ENCODE measurements at regions not wholly inside any gene's neighbourhood (a gene's known extent, or its start where the extent isn't known, plus 50 kb on each side); places are given as distances from the start of the nearest gene placed in this dataset.

DNA sequence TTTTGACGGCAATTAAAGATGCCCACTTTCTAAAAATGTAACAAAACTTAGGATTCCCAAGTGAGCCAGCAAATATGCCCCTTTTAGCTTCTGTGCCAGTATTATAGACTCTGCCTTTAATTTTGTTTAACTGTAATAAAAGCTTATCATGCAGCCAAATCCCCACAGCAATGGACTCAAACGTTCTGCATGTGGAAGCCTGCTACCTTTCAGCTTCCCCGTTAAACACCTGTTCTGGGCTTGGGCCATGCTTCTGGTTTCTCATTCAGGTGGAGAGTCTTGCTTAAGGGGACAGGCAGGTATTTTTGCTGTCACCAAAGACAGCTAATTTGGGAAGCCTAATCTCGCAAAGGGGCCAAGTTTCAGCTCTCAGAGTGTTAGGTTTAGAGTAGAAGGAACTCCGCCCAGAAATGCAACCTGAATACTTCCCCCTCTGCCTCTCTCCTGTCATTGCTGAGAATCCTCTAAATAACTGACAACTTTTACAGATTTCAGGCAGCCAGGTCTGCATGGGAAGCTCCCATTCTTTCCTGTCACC lies 399.4 kb upstream of the ATP11B start (continued):
- TF ChIP-seq, protein P1, sequence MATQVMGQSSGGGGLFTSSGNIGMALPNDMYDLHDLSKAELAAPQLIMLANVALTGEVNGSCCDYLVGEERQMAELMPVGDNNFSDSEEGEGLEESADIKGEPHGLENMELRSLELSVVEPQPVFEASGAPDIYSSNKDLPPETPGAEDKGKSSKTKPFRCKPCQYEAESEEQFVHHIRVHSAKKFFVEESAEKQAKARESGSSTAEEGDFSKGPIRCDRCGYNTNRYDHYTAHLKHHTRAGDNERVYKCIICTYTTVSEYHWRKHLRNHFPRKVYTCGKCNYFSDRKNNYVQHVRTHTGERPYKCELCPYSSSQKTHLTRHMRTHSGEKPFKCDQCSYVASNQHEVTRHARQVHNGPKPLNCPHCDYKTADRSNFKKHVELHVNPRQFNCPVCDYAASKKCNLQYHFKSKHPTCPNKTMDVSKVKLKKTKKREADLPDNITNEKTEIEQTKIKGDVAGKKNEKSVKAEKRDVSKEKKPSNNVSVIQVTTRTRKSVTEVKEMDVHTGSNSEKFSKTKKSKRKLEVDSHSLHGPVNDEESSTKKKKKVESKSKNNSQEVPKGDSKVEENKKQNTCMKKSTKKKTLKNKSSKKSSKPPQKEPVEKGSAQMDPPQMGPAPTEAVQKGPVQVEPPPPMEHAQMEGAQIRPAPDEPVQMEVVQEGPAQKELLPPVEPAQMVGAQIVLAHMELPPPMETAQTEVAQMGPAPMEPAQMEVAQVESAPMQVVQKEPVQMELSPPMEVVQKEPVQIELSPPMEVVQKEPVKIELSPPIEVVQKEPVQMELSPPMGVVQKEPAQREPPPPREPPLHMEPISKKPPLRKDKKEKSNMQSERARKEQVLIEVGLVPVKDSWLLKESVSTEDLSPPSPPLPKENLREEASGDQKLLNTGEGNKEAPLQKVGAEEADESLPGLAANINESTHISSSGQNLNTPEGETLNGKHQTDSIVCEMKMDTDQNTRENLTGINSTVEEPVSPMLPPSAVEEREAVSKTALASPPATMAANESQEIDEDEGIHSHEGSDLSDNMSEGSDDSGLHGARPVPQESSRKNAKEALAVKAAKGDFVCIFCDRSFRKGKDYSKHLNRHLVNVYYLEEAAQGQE (IDR thresholded peaks at IDR 0.05), result no peak
- TF ChIP-seq HNF4A (conservative IDR thresholded peaks at IDR 0.05), result no peak

DNA sequence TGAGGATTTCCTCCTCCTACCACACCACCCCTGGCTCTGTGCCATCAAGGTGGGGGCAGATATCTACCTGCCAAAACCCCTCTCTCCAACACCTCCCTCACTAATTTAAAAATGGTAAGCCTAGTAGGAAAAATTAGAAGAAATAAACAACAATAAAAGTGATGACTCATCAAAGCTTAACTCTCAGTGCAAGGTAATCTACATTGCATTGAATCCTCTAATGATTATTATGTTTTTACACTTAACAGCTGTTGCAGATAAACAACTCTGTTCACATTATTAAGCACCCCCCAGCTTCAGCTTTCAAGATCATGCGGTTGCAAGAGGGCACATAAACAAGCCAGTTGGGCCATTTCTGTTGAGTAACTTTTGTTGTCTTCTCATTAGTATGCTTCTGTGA lies 396.1 kb upstream of the ATP11B start:
- 91% methylated on average over 1 of the region's 1 CpG for WGBS
- Histone ChIP-seq H3K27ac (ENCODE audit: low read depth in 1 of 2, low read length in 2 of 2) (no peak overlapping the region), H3K9ac (ENCODE audit: low read depth in 1 of 2, low read length in 2 of 2) (no peak overlapping the region), H3K36me3 (ENCODE audit: control insufficient read depth in 4 of 4, insufficient read depth in 3 of 4, low read depth in 1 of 4, low read length in 3 of 4) (no peaks in the 10 kb centered on the region), H3K4me3 (ENCODE audit: low read depth in 1 of 3, low read length in 3 of 3) (no peak overlapping the region), H3K27me3 (ENCODE audit: control insufficient read depth in 4 of 4, insufficient read depth in 4 of 4, low read length in 3 of 4) (no peaks in the 10 kb centered on the region), H3K4me1 (ENCODE audit: control insufficient read depth in 4 of 4, insufficient read depth in 4 of 4, low read length in 3 of 4) (no peaks in the 10 kb centered on the region), H3K9me3 (ENCODE audit: control insufficient read depth in 4 of 4, low read length in 3 of 4) (no peaks in the 10 kb centered on the region)
- no peak for DNase-seq (ENCODE audit: low spot score)
- TF ChIP-seq EGR1 (IDR thresholded peaks at IDR 0.05; ENCODE audit: low read depth in 2 of 2), result no peak
- TF ChIP-seq TAF1 (conservative IDR thresholded peaks at IDR 0.05), result no peak
- TF ChIP-seq, protein P2, sequence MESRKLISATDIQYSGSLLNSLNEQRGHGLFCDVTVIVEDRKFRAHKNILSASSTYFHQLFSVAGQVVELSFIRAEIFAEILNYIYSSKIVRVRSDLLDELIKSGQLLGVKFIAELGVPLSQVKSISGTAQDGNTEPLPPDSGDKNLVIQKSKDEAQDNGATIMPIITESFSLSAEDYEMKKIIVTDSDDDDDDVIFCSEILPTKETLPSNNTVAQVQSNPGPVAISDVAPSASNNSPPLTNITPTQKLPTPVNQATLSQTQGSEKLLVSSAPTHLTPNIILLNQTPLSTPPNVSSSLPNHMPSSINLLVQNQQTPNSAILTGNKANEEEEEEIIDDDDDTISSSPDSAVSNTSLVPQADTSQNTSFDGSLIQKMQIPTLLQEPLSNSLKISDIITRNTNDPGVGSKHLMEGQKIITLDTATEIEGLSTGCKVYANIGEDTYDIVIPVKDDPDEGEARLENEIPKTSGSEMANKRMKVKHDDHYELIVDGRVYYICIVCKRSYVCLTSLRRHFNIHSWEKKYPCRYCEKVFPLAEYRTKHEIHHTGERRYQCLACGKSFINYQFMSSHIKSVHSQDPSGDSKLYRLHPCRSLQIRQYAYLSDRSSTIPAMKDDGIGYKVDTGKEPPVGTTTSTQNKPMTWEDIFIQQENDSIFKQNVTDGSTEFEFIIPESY (IDR thresholded peaks at IDR 0.05), result no peak
- no peak for TF ChIP-seq HNF4G (IDR thresholded peaks at IDR 0.05)
- TF ChIP-seq, protein P3, sequence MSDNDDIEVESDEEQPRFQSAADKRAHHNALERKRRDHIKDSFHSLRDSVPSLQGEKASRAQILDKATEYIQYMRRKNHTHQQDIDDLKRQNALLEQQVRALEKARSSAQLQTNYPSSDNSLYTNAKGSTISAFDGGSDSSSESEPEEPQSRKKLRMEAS (IDR thresholded peaks at IDR 0.05), result no peak
- TF ChIP-seq HNF4A (conservative IDR thresholded peaks at IDR 0.05), result no peak
- no peak for TF ChIP-seq SP1 (IDR thresholded peaks at IDR 0.05)
- TF ChIP-seq, protein P4, sequence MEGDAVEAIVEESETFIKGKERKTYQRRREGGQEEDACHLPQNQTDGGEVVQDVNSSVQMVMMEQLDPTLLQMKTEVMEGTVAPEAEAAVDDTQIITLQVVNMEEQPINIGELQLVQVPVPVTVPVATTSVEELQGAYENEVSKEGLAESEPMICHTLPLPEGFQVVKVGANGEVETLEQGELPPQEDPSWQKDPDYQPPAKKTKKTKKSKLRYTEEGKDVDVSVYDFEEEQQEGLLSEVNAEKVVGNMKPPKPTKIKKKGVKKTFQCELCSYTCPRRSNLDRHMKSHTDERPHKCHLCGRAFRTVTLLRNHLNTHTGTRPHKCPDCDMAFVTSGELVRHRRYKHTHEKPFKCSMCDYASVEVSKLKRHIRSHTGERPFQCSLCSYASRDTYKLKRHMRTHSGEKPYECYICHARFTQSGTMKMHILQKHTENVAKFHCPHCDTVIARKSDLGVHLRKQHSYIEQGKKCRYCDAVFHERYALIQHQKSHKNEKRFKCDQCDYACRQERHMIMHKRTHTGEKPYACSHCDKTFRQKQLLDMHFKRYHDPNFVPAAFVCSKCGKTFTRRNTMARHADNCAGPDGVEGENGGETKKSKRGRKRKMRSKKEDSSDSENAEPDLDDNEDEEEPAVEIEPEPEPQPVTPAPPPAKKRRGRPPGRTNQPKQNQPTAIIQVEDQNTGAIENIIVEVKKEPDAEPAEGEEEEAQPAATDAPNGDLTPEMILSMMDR (IDR thresholded peaks at IDR 0.05; ENCODE audit: low read depth, low read length, missing input control), result no peak
- TF ChIP-seq, protein P1 (IDR thresholded peaks at IDR 0.05), result no peak
- TF ChIP-seq RAD21 (IDR thresholded peaks at IDR 0.05), result no peak
- TF ChIP-seq RXRA (IDR thresholded peaks at IDR 0.05), result no peak
- no peak for TF ChIP-seq NR2F2 (IDR thresholded peaks at IDR 0.05)
- TF ChIP-seq, protein P5, sequence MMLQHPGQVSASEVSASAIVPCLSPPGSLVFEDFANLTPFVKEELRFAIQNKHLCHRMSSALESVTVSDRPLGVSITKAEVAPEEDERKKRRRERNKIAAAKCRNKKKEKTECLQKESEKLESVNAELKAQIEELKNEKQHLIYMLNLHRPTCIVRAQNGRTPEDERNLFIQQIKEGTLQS (IDR thresholded peaks at IDR 0.05), result no peak
